ENCODE measurements at regions not wholly inside any gene's neighbourhood (a gene's known extent, or its start where the extent isn't known, plus 50 kb on each side); places are given as distances from the start of the nearest gene placed in this dataset.

GRCh38 chr16:66141885-66142284 is 224.6 kb upstream of the CDH5 start:
- TF ChIP-seq POLR2AphosphoS5 (IDR thresholded peaks at IDR 0.05; ENCODE audit: insufficient read depth in 1 of 2, low read depth in 1 of 2) (no peak), CTCF (IDR thresholded peaks at IDR 0.05) (no peak)
